ENCODE measurements at regions not wholly inside any gene's neighbourhood (a gene's known extent, or its start where the extent isn't known, plus 50 kb on each side); places are given as distances from the start of the nearest gene placed in this dataset.

- no peak overlapping the region for H3K4me3 ChIP-seq (ENCODE audit: low read depth, low read length)
- no peaks in the 10 kb centered on the region for H3K27me3 ChIP-seq (replicated peaks)
- in situ Hi-C loops (cut with HindIII; ENCODE audit: low pct_ligation_motif_present, low sequenced_read_pairs) = no loop called here
- H3K36me3 ChIP-seq (replicated peaks) = no peaks in the 10 kb centered on the region
- no peak for TF ChIP-seq CTCF (IDR thresholded peaks at IDR 0.05; ENCODE audit: low read depth, low read length, missing control alignments)
- H3K27ac ChIP-seq = no peak overlapping the region
- DNase-seq = no peak
These were observed 156.8 kb downstream of the FASLG start for GRCh38 chr1:172815740-172816139.

GRCh38 chr1:172818841-172819527 is 160.1 kb downstream of the FASLG start:
- in situ Hi-C loops (cut with HindIII; ENCODE audit: low pct_ligation_motif_present, low sequenced_read_pairs) = no loop called here
- TF ChIP-seq CTCF (IDR thresholded peaks at IDR 0.05; ENCODE audit: low read depth, low read length, missing control alignments) = no peak
- H3K36me3 ChIP-seq (replicated peaks) = no peaks in the 10 kb centered on the region
- no peak overlapping the region for H3K27ac ChIP-seq
- DNase-seq = no peak
- no peaks in the 10 kb centered on the region for H3K27me3 ChIP-seq (replicated peaks)
- H3K4me3 ChIP-seq (ENCODE audit: low read depth, low read length) = no peak overlapping the region

GRCh38 chr1:172820475-172821158 is 161.7 kb downstream of the FASLG start:
- Histone ChIP-seq H3K36me3 (replicated peaks) (no peaks in the 10 kb centered on the region), H3K27me3 (replicated peaks) (no peaks in the 10 kb centered on the region), H3K4me3 (ENCODE audit: low read depth, low read length) (no peak overlapping the region), H3K27ac (no peak overlapping the region)
- TF ChIP-seq CTCF (IDR thresholded peaks at IDR 0.05; ENCODE audit: low read depth, low read length, missing control alignments) = no peak
- no peak for DNase-seq
- in situ Hi-C loops (cut with HindIII; ENCODE audit: low pct_ligation_motif_present, low sequenced_read_pairs) = no loop called here

- Histone ChIP-seq H3K4me3 (ENCODE audit: low read depth, low read length) (no peak overlapping the region), H3K27ac (no peak overlapping the region), H3K27me3 (replicated peaks) (no peaks in the 10 kb centered on the region), H3K36me3 (replicated peaks) (no peaks in the 10 kb centered on the region)
- TF ChIP-seq CTCF (IDR thresholded peaks at IDR 0.05; ENCODE audit: low read depth, low read length, missing control alignments) = no peak
- peak; percentile 44 for DNase-seq
- in situ Hi-C loops (cut with HindIII; ENCODE audit: low pct_ligation_motif_present, low sequenced_read_pairs) = no loop called here
These were observed 162.8 kb downstream of the FASLG start for GRCh38 chr1:172821609-172822274.

- DNase-seq = no peak
- Histone ChIP-seq H3K36me3 (replicated peaks) (no peaks in the 10 kb centered on the region), H3K4me3 (ENCODE audit: low read depth, low read length) (no peak overlapping the region), H3K27me3 (replicated peaks) (no peaks in the 10 kb centered on the region), H3K27ac (no peak overlapping the region)
- no peak for TF ChIP-seq CTCF (IDR thresholded peaks at IDR 0.05; ENCODE audit: low read depth, low read length, missing control alignments)
- in situ Hi-C loops (cut with HindIII; ENCODE audit: low pct_ligation_motif_present, low sequenced_read_pairs) = no loop called here
These were observed 164.0 kb downstream of the FASLG start for GRCh38 chr1:172822886-172823285.
